GM19035 (cell line): ENCODE measurements at regions not wholly inside any gene's neighbourhood (a gene's known extent, or its start where the extent isn't known, plus 50 kb on each side); places are given as distances from the start of the nearest gene placed in this dataset.
"Not testable (repeated sequence)": the region's sequence is repeated elsewhere in the genome, so short reads cannot be mapped to it uniquely, and the experiment has no call there.

Experiments
- ATAC-seq: cut with Tn5 transposase; IDR thresholded peaks from one replicate; pipeline ENCODE4 v1.9.1; 2021; ENCODE audit not compliant: unreplicated experiment

DNA sequence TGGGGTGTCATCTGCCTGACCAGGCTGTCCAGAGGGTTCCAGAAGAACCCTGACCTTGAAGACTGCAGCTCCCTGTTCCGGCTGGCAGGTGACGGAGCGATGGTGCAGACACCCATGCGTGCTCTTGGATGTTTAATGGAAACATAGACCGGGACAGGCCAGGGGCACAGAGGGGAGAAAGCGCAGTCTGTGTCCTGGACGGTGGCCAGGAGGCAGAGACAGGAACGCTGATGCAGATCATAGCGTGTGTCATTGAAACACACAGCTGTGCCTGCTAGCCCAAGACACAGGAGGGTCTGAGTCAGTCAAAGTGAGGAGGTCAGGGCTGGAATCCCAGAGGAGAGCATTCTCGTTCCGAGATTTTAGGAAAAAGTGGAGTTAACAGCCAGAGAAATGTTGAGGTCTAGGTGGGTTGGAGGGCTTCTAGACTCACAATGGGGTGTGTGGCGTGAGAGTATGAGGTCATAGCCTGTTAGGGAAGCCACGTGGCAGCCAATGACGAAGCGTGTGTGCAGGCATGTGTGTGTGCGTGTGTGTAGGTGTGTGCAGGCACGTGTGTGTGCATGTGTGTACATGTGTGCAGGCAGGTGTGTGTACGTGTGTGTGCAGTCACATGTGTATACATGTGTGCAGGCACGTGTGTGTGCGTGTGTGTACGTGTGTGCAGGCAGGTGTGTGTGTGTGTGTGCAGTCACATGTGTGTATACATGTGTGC is 167.0 kb downstream of the ERMARD start:
- no peak for ATAC-seq

DNA sequence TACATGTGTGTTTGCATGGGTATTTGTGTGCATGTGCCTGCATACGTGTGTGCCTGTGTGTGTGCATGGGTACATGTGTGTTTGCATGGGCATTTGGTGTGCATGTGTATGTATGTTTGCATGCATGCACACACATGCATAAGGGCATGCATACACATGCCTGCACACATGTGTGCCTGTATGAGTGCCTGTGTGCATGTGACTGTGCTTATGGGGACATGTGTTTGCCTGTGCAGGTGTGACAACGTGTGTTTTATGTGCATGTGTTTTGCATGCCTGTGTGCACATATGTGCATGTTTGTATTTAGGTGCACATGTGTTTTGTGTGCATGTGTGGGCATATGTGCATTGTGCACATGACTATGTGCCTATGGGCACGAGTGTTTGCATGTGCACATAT is 165.7 kb downstream of the ERMARD start:
- no peak for ATAC-seq

DNA sequence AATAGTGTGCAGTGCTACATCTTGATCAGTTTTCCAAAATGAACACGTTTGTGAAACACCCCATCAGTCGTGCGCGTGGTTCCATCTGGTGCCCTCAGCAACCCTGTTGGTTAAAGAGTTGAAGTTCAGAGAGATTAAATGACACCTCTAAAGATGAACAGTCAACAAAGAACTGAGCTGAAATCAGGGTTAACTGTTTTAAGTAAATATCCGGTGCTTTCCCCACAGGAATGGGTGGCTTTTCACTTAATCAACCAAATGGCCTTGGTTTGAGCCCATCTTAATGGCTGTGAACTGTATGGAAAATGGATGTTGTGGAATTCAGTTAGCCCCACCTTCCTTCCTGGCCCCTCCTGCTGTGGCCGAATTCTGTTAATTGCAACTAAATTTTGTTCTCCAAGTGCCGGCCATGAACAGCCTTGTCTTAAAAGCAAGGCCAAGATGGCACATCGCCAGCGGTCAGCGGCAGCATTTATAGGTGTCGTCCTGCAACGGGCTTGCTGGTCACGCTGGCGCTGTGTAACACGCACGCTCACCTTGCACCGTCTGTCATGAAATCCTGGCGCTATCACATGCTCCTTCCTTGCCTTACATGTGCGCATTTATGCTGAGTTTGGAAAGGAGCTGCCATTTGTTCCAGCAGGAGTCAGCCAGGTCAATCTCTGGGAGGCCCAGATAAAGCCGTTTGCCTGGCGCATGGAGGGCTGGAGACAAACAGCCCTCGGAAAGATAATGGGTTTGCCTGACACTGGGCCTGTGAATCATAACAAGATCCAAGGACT is 164.5 kb downstream of the ERMARD start:
- no peak for ATAC-seq

DNA sequence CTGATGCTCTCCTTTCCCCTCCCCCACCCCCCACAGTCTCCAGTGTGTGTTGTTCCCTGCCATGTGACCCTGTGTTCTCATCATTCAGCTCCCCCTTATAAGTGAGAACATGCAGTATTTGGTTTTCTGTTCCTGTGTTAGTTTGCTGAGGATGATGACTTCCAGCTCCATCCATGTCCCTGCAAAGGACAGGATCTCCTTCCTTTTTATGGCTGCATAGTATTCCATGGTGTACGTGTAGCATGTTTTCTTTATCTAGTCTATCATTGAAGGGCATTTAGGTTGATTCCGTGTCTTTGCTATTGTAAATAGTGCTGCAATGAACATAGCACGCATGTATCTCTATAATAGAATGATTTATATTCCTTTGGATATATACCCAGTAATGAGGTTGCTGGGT is 162.3 kb downstream of the ERMARD start:
- not testable (repeated sequence) for ATAC-seq

DNA sequence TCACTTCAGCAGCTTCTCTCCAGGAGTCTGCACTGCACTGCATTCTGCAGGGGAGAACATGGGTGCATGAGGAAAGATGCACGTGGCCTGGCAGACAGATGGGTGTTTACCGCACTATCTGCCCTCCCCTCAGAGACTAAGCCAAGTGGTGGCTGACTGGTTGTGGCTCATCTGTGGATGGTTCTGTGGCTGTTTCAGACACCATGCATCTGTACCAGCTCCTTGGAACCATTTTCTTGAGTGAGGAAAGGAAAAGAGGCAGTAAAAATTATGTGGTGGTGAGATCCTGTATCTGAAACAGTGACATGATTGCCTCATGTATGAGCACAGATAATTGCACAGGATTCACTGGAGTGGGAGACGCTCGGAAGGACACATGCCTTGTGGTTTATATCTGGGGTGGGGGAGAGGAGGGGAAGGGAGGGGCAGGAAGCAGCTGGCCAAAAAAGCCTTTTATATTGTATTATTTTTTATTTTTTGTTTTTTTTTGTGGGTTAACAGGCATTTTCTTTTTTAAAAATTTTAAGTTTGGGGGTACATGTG is 161.7 kb downstream of the ERMARD start:
- no peak for ATAC-seq

DNA sequence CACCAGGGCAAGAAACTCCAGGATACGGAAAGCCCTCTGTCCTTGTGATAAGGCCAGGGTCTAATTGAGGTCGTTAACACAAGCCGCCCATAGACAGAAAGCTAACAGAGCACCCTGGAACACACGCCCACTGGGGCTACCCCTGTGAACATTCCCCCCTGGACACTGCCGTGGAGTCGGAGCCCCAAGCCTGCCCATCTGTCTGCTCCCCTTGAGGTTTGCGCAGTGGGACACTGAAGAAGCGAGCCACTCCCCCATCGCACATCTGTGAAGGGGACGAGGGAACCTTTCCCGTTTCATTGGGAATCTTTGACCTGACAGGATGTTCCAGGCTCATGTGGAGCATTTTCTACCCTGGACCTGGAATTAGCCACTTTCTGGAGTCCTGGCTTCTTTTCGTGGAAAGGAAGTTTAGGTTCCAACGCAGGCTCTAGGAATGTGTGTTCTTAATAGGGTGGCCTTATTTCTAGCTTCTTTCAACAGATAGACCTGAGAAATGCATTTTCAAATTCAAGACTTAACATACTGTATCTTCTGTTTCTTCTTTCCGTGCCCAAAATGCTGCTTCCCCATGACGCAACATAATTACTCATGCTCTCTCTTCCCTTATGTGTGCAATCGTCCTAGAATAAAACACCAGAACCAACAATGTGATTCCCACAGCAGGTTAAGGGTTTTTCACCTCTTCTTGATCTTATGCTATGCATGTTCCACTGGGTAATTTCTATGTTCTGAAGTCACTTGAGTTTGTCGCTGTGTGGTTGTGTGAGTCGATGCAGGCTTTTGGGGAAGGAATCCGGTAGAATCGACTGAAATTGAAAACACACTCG is 161.1 kb downstream of the ERMARD start:
- ATAC-seq, result no peak

DNA sequence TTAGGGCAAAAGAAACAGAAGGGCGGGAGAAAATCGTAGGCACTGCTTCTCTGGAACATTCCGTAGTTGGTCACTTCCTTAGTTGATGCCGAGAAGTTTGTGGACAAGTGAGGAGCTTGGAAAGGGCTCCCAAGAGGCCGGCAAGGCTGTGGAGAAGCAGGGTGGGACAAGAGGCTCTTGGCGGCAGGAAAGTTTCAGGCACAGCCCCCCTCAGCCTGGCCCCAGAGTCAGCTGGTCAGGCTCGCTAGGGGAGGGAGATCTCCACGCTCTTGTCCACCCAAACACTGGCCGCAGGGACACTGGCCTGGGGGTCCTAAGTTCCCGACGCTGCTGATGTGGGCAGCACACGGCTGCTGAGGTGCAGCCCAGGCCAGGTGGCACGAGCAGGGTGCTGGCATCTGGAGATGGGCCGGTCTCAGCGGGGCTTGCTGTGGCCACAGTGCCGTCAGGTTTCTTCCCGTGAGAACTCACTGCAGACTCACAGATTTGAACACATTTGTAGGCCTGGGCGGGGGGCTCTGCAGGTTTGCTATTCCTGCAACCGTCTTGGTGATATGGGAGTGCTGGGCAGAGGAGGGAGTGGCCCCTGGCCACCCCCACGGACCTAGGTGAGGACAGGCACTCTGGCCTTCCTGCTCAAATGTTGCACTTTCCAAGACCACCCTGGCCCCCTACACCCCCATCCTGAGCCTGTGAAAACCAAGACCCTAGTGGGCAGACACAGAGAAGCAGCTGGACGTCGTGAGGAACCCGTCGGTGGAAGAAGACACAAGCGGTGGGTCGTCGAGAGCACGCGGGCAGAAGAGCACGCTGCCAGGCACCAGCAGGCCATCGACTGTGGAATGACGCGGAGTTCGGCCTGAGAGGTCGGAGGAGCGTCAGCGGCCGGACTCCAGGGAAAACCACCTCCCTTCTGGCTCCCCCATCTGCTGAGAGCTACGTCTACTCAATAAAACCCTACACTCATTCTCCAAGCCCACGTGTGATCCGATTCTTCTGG is 160.1 kb downstream of the ERMARD start:
- no peak for ATAC-seq

DNA sequence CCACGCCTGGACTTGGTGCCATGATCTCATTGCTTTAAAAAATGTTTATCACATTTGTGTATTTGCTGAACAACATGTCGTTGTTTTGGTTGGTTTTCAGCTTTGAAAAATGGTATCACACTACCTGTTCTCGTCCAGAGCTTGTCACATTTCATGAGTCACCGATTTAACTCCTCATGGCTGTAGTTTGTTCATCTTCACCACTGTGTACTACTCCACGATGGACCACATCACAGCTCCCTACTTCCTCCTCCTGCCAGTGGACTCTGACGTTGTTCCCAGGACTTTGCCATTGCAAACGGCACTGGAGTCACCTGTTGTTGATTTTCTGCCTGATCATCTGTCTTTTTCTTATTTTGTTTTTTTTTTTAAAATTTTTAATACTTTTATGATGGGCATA is 157.7 kb downstream of the ERMARD start:
- no peak for ATAC-seq

DNA sequence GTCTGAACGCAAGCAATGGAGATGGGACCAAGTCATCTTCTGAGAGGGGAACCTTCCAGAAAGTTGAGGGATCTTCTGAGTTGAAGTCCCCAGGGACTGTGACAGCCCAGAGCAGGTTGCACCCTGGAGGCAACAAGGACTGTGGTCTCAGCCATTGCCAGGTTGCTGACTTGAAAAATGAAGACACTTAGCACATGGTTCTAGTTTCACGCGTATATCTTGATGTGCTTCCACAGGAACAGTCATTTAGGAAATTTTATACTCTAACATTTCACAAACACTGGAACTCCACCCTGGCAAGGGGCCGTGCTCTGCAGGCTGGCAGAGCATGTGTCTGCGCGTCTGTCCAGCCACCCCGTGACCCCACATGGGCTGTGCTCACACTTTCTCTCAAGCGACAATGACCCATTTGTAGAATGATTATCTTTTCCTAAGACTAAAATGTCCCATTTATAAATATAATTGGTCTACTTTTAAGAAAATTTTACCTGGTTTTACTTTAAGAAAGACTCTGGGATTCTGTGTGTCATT is 157.0 kb downstream of the ERMARD start:
- ATAC-seq, result no peak

DNA sequence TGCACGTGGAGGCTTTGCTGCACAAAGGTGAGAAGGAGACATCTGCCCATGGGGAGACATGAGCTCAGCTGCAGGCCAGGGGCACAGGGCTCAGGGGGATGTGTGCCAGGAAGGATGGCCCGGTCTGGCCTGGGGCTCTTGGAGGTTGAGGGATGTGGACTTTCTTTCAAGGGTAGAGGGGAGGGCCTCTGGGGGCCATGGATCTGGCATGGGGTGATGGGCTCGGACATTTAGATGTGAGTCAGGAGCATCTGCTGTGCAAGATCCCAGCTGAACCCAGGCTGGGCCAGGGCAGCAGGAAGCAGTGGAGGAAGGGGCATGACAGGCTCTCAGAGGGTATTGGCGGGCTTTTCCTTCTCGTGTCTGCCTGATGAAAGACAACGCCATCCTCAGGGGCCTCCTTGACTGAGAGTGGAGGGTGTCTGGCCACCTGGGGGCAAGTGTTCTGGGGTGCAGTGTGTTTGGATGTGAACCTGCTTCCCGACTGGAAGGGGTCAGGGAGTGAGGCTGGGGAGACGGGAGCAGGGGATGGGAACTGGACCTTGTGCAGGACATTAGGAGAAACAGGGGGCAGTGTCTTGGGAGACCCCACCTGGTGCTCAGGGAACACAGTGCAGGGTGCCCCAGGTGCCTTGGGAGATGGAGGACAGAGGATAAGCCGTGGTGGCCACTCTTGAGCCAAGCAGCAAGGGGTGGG is 156.1 kb downstream of the ERMARD start:
- ATAC-seq, result no peak

DNA sequence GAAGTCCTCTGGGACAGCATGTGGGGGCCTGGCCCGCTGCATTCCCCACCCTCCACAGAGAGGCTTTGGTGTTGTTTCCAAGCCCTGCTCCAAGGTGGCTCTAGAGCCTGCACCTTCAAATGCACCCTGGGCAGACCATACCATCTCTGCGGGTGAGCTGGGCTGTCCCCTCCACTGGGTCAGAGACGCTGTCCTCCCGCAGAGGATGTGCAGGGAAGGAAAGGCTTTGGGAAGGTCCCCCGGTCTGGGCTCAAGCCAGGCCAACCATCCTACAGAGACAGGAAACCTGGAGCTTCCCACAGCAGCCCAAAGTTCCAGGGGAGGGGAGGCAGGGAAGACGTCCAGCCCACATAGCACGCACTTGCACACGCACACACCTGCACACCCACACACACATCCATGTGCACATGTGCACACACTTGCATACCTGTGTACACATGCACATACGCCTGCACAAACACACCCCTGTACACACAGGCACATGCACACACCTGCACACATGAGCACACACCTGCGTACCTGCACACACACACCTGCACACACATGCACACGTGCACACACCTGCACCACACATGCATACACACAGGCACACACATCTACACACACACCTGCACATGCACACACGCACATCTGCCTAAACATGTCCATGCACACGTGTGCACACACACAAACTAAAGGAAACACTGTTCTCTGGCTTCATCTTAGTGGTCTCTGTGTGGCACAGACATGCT is 155.4 kb downstream of the ERMARD start:
- ATAC-seq, result no peak

DNA sequence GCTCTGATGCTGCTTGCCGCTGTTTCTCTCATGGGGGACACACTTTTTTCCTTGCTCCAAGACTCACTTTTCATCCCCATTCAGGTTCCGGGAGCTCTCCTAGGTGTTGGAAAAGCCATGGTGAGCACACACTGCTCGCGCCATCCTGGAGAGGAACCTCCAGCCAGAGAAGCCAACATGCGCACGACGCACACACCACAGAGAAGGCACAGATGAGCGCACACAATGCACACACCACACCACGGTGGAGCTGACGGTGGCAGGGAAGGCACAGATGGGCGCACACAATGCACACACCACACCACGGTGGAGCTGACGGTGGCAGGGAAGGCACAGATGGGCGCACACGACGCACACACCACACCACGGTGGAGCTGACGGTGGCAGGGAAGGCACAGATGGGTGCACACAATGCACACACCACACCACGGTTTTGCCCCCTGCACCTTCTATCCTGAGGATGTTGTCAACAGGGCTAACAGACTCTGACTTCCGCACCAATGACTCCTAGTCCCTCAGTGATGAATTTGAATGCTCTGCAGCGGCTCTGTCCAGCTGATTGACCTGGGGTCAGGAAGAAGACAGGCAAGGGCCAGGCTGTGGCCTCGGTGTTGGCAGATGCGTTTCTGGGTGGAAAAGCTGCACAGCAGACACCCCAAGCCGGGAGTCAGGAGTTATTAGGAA is 154.7 kb downstream of the ERMARD start:
- ATAC-seq, result no peak

DNA sequence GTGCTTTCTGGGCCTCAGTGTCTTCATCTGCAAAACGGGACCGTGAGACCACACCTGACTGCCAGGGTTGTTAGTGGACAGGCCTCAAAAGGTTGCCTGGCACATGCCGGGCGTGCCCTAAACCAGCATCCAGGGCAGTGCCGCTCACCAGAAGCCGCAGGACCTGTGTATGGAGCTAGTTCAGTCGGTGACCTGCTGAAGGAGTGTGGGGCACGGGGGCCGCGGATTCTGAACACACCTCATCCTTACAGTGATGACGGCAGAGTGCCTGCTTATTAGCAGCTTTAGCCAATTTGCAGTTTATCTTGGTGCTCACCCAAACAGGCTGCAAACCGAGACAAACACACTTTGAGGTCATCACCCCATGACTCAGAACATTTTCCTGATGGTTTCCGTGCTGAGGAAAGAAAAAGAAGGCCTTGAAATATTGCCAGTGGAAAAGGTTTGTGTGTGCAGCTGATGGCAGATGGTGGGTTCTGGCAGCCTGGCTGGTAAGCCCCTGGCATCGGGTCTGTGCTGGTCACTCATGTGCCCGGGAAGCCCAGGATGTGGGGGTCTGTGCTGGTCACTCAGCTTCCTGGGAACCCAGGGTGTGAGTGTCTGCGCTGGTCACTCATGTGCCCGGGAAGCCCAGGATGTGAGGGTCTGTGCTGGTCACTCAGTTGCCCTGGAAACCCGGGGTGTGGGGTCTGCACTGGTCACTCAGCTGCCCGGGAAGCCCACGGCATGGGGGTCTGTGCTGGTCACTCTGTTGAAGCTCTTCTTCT is 153.8 kb downstream of the ERMARD start:
- no peak for ATAC-seq

DNA sequence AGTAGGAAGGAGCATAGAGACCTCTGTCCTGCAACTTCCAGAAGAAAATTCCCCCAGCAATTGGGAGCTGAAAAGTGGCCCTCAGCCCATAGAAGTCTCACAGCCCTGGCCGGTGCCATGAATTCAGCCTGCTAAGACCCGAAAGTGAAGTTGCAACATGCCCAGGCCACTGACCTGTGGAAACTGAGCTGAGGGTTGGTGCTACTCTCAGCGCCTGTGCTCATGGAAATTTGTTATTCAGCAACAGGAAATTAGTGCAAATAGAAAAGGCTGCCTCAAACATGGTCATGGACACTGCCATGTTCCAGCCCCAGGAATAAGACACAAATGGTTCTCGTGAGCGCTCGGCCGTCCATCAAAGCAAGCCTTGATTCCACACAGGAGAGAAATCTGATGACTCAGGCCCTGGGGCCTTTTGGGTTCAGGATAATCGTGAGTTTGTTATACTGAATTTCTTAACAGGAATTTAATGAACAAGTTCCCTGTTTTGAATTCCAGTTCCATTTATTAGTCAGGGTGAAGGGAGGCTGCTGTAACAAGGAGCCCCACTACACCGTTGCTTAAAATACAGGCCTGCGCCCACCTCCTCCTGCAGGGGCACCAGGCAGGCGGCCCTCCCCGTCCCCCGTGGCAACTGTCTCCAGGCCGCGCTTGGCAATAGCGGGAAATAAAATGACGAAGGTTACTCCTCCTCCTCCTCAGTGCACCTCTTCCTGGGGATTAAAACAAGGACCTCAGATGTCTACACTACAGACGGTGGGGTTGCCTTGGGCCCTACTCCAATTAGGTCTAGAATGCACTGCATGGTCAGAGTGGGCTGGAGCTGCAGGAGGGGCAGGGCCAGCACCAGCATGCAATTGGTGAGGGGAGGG is 152.9 kb downstream of the ERMARD start:
- no peak for ATAC-seq

DNA sequence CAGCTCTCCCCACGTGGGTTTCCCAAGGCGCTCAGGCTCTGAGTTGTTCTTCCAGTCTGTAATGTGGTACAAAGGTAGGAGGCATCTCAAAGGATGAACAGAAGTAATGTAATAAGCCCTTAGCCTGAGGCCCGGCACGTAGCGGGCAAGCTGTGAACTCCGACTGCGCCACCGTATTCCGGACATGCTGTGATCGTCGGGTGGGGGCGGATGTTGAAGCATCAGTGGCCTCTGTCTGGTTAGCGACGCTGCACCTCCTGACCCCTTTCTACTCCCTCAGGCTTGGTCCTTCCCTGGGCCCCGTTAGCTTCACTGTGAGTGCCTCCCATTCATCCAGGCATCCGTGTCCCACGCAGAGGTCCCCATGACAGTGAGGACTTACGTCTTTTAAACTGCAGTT is 151.7 kb downstream of the ERMARD start:
- ATAC-seq, result no peak

DNA sequence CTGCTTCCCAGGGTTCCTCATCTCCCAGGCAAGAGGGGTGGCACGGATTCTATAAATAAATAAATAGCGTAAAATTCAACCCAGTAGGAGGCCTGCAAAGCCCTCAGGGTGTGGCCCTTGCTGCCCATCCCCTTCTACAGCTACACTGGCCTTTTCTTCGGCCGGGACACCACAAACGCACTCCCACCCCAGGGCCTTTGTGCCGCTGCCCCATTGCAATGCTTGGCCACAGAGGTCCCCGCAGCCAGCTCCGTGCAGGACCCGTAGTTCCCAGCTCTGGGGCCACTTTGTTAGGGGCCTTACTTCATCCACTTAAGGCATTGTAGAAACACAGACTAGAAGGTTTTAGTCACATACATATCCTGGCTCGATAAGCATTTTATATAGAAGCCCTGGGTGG is 151.2 kb downstream of the ERMARD start:
- no peak for ATAC-seq
